ENCODE measurements at regions not wholly inside any gene's neighbourhood (a gene's known extent, or its start where the extent isn't known, plus 50 kb on each side); places are given as distances from the start of the nearest gene placed in this dataset.

DNA sequence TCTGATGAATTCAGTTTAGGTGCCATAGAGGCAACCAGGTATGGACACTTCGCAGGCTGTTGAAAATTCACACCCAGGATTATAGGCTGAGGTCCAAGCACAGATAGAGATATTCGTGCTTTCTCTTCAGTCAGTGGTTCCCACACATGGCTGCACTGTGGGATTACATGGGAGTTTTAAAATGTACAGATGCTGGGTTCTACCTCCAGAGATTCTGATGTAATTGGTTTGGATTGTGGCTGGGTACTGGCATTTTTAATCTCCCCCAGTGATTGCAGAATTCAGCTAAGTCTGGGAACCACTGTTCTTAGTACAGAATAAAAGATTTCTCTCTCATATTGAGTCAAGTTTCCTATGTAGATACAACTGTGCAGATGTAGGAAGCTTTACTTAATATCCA is 91.6 kb downstream of the FOXB1 start:
- no peak for DNase-seq (ENCODE audit: low spot score)

DNA sequence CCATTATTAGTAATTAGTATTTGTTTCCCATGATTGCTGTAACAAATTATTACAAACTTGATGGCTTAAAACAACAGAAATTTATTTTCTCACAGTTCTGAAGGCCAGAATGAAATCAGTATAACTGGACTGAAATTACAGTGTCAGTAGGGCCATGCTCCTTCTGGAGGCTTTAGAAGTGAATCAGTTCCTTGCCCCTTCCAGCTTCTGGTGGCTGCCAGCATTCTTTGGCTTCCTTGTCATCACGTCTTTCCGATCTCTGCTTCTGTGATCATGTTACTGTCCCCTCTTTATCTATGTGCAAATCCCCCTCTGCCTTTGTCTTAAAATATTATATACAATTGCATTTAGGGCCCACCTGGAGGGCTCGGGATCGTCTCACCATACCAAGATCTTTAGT is 92.0 kb downstream of the FOXB1 start:
- DNase-seq (ENCODE audit: low spot score), result no peak

DNA sequence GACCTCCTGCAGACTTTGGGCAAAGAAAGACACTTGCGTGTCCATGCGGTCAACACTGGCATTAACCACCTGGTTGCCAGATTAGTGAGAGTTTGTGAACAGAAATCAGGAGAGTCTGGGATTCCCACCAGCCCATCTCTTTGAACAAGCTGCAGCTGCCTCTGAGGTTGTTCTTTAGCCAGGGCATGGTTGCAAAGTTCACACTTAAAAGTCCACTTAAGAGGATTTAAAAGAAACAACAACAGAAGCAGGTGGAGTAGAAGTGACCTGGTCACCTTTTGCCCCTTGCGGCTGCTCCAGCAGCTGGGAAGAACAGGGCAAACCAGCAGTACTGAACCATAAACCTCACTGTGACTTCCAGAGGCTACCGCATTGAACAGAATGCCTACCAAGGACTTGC is 97.3 kb downstream of the FOXB1 start:
- no peak for DNase-seq (ENCODE audit: low spot score)

DNA sequence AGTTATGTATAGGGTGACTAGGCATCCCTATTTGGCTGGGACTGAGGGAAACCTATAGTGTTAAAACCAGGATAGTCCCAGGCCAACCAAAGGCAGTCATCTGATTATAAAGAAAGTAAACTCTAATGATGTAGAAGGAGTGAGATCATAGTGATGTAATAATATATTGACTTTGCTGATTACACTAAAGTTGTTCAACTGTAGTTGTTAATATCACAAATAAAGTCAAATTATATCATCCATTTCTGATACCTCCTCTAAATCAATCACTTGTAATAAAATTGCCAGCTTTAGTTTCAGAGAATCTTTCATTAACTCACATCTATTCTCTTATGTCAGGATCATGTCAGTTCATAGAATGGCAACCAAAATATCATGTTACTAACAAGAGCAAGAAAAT is 98.6 kb downstream of the FOXB1 start:
- no peak for DNase-seq (ENCODE audit: low spot score)

DNA sequence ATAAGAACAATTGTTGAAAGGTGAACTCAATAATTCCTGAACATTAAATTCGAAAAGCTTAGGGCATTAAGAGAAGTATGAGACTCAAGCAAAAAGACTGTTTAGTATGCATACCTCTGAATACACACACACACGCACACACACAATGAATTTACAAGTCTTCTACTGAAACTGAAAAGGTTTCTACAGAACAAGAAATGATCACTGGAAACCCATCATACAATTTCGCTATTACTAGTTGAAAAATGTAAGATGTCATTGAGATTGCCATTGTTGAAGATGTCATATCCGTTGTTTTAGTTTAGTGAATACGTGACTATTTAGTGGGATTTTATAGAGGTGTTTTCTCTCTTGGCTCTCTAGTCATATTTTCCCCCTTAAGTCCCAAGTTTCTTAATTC is 106.8 kb downstream of the FOXB1 start:
- DNase-seq (ENCODE audit: low spot score), result no peak

DNA sequence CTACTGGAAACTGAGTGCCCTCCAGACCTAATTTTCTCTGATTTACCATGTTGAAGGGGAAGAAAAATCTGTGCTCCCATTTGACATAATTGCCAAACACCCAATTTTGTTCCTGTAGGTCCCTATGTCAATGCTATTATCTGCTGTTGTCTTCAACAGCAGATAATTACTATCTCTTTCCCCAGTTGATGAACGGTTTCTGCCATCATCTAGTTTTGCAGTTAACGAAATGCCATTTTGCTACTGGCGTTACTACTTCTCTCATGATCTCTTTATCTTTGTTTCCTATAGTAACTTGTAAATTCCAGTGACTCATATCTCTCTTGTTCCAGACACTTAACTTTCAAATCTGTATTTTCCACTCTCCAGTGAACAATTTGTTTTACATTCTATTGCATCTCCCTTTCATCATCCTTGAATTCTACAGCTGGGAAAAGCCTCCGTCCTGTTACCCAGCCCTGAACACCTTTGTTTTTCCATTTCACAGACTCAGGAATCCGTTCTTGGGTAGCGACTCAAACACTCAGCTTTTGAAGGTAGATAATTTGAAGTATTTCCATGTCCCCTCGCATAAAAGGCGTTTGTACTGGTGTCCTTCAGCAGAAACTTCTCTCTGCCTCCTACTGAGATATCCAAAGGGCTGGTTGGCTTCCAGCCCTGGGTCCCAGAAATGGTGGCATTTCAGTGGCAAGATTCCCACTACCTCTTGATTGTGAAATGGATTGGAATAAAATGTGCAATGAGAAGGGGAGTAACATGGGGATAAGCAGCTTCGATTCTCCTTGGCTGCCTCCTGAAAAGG is 111.7 kb downstream of the FOXB1 start:
- DNase-seq (ENCODE audit: low spot score), result no peak

DNA sequence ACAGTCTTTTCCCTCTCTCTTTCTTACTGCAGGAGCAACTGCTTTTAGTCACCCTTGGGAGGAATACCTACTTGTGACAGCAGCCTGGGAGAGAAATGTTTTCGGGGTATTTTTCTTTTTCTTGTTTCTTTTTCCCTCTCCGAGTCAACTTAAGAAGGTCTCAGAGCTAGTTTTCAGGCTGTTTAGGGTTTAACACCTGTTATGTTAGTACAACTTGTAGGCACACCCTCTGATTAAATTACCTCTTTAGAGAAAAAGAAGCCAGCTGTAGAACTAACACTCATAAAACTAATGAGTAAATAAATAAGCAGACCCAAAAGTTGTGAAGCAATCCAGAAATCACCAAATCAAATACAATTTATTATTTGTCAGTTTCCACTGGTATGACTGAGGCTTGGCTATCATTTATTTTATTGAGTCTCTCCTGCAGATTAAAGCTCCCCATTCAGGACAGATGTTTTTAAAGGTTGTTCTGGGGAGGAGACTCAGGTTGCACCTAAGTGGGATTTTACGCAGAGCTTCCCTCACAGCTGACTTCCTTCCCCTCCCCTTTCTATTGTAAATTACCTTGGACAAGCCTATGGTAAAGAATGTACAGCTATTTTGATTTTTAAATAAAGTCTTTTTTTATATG is 112.5 kb downstream of the FOXB1 start:
- no peak for DNase-seq (ENCODE audit: low spot score)

DNA sequence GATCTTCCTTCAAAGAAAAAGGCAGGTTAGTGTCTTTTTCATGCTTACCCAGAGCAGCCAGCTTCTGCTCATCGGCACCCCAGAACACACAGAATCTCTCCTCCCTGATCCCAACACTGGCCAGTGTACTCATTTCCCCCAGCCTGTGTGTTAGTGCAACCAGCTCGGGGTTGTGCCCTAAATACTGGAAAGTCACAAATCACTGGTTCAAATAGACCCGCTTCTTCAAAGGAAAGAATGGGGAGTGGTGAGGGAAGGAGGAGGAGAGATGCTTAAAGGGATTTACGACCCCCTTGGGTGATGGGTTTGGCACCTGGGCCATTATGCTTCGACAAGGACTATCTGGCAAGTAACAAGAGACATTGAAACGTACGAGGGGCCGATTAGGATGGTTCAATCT is 114.0 kb downstream of the FOXB1 start:
- DNase-seq (ENCODE audit: low spot score), result no peak

DNA sequence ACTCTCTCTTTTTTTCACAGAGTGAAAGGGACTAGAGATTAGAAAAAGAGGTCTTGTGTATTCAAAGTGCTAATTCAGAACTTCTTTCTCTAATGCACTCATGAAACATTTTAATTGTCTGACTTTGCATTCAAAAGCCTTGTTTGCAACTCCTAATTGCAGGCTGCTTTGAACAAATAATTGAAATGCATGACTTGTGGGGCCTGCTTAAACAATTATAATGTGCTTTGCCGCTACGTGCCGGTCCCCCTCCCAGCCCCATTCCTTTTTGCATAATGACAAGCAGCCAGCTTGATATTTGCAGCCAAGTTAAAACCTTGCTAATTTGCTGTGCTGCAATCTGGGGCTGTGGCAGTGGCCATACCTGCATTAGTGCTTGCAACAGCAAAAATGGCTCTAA is 114.5 kb downstream of the FOXB1 start:
- DNase-seq (ENCODE audit: low spot score), result no peak

DNA sequence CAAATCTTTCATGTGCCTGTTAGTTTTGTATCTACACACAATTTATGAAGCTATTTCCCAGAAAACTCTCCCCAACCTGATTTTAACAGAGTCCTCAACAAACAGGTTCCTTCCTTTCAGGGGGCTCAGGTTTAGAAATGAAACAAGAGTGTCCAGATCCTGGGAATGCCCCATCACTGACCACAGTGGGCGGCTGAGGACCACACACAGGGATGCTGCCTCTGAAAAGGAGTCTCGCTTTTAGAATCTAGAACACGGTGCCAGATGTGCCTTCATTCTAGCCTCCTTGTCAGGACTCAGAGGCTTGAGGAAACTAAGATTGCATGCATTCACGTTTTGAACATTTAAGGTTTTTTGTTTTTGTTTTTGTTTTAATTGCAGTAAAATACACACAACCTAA is 115.0 kb downstream of the FOXB1 start:
- no peak for DNase-seq (ENCODE audit: low spot score)

DNA sequence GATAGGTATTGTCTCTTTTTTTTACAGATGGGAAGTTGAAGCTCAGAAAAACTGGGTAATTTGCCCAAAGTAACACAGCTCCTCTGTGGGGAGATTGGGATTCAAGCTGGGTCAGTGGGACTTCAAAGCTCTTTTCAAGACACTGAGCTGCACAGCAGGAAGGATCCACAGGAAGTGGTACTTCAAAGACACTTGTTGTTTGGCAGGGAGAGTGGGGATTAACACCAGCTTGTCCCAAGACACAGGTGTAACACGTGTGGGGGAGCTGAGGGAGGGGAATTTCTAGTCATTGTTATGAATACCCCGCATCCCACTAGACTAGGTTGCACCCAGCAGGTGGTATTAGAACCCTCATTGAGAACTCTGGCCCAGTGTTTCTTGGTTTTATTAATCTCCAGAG is 116.0 kb downstream of the FOXB1 start:
- no peak for DNase-seq (ENCODE audit: low spot score)

DNA sequence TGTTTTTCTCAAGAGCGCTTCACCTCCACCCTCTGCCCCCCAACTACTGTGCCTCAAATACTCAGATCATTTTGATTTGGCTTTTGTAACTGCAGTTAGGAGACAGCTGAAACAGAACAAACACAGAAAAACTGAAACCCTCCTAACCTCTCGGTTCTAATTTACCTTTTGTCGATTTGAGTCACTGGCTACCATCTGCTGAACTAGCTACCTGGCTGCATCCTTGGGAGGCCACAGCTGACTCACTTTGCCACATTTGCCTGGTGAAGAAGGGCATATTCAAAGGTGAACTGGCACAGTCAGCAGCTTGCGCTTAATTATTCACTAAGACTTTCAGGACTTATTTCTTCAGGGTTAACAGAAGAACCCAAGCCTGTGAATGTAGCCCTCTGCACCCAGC is 117.7 kb downstream of the FOXB1 start:
- no peak for DNase-seq (ENCODE audit: low spot score)

DNA sequence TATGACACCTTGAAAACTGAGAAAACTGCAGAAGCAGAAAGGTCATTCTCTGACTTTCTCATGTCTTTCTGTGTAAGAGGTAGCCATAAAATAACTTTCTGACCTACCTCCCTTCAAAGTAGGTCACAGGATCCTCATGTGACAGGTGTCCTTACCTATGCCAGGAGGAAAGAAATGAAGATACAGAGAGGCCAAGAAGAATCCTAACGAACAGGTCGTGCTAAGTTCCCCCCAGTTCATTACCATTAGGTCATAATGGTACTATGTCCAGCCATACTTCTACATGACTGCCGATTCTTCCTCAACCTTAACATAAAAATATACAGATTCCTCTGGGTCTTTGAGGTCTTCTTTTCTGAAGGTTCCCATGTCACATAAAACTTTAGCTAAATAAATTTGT is 118.6 kb downstream of the FOXB1 start:
- no peak for DNase-seq (ENCODE audit: low spot score)

DNA sequence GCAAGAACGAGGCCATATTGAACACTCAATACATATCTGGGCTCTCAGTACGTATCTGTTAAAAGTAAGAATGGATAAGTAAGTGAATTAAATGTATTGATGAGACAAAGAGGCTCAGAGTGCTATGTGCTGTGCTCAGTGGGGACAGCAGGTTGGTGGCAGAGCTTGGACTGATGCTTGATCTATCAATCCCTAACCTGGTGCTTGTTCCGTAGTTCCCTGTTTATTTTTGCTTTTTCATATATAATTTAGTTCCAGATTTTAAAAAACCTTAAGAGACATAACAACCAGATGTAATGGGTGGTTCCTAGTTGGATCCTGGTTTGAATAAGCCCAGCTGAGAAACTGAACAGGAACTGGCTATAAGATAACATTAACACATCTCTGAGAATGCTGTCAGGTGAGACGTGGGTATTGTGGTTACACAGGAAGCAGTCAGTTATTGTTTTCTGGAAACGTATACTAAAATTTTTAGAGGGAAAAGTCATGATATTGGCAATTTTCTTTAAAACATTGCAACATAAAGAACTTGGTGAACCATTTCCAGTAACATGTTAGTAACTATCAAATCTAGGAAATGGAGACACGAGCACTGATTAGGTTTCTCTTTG is 120.5 kb downstream of the FOXB1 start:
- DNase-seq (ENCODE audit: low spot score), result no peak

DNA sequence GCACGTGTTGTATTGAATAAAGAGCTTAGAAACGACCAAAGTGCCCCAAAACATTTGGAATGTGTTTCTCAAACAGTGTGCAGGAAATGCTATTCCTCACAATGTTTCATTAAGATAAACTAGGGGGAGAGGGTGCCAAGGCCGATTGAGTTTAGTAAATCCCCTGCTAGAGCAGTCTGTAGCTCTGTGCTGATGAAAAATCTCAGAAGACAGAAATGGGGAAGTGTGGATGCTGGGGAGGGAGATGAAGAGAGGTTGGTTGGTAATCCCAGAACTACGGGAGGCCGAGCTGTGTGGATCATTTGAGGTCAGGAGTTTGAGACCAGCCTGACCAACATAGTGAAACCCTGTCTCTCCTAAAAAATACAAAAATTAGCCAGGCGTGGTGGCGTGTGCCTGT is 121.2 kb downstream of the FOXB1 start:
- DNase-seq (ENCODE audit: low spot score), result no peak

DNA sequence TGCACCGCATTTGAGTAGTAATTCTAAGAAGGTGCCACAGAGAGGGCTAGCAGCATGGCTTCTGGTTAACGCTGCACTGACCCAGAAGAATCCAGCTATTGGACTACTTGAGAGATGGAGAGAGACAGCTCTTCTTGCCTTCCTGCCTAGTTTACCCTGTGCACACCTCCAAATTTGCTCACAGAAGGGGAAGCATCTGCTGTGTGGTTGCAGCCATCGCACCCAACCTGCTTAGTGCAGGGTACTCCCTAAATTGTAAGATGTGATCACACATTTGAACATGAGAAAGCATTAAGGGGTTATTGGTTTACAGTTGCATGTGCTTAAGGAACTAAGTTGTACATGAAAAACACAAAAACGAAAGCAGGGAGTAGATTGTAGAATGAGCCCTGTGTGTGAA is 122.1 kb downstream of the FOXB1 start:
- DNase-seq (ENCODE audit: low spot score), result no peak

DNA sequence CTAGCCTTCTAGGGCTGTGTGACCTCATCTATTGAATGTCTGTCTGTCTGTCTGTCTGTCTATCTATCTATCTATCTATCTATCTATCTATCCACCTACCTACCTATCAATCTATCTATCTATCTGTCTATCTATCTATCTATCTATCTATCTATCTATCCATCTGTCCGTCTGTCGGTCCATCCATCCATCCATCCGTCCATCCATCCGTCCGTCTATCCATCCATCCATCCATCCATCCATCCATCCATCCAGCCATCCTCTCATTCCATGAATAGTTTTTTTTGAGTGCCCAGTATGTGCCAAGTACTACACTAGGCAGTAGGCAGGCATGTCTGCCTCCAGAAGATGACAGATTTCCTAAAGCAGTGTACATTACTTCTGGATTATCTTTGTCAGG is 122.5 kb downstream of the FOXB1 start:
- no peak for DNase-seq (ENCODE audit: low spot score)

DNA sequence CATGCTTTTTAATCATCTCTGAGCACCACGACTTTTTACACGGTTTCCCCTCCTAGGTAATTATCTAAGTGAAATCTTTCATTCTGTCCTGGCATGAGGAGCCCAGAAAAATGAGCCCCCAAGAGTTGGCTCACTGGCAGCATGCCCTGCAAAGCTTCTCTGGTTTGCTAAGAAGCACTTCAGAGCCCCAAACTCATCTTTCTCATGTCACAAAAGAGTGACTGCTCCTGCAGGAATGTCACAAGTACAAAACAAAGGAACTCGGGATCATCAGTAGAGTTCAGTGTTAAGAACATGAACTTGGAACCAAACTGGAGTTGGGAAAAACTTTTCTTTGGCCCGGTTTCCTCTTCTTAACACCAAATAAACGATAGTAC is 123.9 kb downstream of the FOXB1 start:
- no peak for DNase-seq (ENCODE audit: low spot score)

DNA sequence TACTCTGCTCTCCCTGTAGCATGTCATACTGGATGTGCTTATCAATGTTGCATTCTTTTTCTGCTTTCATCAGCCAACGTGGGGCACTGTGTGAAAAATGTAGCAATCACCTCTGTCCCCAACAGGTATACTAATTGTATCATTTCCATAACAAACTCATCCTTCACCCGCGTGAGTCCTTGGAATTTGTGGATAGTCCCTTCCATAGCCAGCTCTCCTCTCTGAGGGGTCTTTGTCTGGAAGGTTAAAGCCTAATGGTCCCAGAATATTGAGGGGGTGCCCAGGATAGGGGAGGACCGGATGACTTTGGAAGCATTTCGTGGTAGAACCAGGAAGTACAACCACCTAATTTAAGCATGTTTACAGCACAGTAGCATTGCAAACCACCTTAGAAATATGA is 124.6 kb downstream of the FOXB1 start:
- no peak for DNase-seq (ENCODE audit: low spot score)

DNA sequence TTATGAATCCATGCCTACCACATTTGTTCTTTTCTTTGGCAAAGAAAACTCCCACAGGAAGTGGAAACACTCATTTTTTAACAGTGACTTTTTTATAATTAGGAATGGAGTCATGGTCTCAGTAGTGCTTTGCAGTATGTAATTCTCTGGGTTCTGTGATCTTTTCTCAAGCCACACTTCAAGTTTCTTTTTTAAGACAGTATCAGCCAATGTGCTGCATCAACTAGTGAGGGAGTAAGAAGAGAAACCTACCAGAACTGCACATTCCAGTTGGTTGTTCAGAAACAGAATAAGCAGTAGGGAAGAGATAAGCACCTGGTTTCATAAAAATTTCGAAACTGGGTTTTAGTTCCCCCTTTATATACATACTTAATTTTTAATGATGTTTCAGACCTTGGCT is 126.3 kb downstream of the FOXB1 start:
- DNase-seq (ENCODE audit: low spot score), result no peak

DNA sequence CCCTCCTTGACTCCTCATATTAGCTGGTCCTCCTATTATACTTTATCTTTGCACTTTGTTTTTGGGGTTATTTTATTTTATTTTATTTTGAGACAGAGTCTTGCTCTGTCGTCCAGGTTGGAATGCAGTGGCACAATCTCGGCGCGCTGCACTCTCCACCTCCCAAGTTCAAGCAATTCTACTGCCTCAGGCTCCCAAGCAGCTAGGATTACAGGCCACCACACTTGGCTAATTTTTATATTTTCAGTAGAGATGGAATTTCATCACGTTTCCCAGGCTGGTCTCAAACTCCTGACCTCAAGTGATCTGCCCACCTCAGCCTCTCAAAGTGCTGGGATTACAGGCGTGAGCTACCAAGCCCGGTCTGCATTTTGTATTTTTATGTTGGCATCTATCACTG is 126.7 kb downstream of the FOXB1 start:
- DNase-seq (ENCODE audit: low spot score), result no peak

DNA sequence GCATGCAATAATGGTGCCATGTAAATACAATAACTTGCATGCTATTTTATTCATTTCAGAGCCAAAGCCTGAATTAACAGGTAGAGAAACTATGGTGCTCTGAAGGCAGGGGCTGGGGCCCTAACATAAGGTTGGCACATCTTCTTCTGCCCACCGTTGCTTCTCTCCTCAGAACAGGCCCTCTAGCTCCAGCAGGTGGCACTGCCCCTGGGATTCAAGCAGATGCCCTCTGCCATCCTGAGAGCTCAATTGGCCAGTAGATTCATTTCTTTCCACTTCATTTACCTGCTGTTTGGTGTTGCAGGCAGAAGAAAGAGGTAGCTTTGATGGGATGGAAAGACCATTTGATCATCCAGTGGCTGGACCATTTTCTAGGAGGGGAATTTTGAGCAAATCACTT is 130.5 kb downstream of the FOXB1 start:
- DNase-seq (ENCODE audit: low spot score), result no peak

DNA sequence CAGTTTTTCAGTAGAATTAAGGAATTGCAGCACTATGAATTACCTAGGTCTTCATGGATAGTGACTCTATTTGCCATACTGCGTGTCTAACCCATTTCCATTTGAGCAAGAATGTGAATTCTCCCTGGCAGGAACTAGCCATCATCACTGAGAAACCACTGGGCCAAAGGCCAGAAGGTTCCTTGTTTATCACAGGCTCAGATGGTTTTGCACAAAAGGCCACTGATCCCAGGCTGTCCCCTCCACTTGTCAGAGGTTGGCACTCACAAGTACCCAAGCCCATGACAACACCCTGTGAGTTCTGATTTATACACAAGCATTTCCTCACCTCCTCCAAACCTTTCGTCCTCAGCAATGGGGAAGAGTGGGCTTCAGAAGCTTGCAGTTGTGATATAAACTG is 131.8 kb downstream of the FOXB1 start:
- no peak for DNase-seq (ENCODE audit: low spot score)

All from hepatic stellate cell (primary cell).